SK-N-SH treated with all-trans-retinoic acid at 6 μM for 48 hours (cell line): ENCODE measurements at regions not wholly inside any gene's neighbourhood (a gene's known extent, or its start where the extent isn't known, plus 50 kb on each side); places are given as distances from the start of the nearest gene placed in this dataset.
"Not testable (repeated sequence)": the region's sequence is repeated elsewhere in the genome, so short reads cannot be mapped to it uniquely, and the experiment has no call there.

Experiments
- BACH2 ChIP-seq: fragments of 250-450 bp; sonication (Bioruptor Pico); IDR thresholded peaks from 2 replicates; pipeline ENCODE4 v1.9.0; 2021; ENCODE audit warnings: mild to moderate bottlenecking, borderline replicate concordance
- RARB ChIP-seq: fragments of 250-450 bp; sonication (Bioruptor Pico); IDR thresholded peaks from 2 replicates; pipeline ENCODE4 v1.8.0; 2021; ENCODE audit warnings: mild to moderate bottlenecking, moderate library complexity
- TF ChIP-seq, protein P1 (sequence below): fragments of 250-450 bp; sonication (Bioruptor Pico); IDR thresholded peaks from 2 replicates; pipeline ENCODE4 v1.8.0; 2020; ENCODE audit warnings: mild to moderate bottlenecking, moderate library complexity, borderline replicate concordance

DNA sequence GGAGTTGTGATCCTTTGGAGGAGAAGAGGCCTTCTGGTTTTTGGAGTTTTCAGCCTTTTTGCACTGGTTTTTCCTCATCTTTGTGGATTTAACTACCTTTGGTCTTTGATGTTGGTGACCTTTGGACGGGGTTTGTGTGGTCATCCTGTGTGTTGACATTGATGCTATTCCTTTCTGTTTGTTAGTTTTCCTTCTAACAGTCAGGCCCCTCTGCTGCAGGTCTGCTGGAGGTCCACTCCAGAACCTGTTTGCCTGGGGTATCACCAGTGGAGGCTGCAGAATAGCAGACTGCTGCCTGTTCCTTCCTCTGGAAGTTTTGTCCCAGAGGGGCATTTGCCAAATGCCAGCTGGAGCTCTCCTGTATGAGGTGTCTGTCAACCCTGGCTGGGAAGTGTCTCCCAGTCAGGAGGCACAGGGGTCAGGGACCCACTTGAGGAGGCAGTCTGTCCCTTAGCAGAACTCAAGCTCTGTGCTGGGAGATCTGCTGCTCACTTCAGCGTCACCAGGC lies 149.4 kb upstream of the G2E3 start:
- TF ChIP-seq, protein P1, sequence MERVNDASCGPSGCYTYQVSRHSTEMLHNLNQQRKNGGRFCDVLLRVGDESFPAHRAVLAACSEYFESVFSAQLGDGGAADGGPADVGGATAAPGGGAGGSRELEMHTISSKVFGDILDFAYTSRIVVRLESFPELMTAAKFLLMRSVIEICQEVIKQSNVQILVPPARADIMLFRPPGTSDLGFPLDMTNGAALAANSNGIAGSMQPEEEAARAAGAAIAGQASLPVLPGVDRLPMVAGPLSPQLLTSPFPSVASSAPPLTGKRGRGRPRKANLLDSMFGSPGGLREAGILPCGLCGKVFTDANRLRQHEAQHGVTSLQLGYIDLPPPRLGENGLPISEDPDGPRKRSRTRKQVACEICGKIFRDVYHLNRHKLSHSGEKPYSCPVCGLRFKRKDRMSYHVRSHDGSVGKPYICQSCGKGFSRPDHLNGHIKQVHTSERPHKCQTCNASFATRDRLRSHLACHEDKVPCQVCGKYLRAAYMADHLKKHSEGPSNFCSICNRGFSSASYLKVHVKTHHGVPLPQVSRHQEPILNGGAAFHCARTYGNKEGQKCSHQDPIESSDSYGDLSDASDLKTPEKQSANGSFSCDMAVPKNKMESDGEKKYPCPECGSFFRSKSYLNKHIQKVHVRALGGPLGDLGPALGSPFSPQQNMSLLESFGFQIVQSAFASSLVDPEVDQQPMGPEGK (CRISPR knock-in tag), result not testable (repeated sequence)
- TF ChIP-seq BACH2; RARB (CRISPR knock-in tag): not testable (repeated sequence)
